Astrocyte (in vitro differentiated cells and primary cell): ENCODE measurements at regions not wholly inside any gene's neighbourhood (a gene's known extent, or its start where the extent isn't known, plus 50 kb on each side); places are given as distances from the start of the nearest gene placed in this dataset.

ENCODE experiments used
- DNase-seq: peaks from one replicate; pipeline ENCODE4 v3.0.0-alpha.2; 2010; ENCODE audit warnings: low read depth
- FAIRE-seq: peaks from 2 replicates; lab custom pipeline; 2011; peaks lifted over from hg19 to GRCh38; lab: Jason Lieb, UNC
- H2AFZ ChIP-seq: 2 replicates; pipeline ENCODE4 v1.6.0; 2012; ENCODE audit warnings: low read depth, low read length, inconsistent platforms
- H3K27ac ChIP-seq: 2 replicates; pipeline ENCODE4 v1.5.1; 2011; ENCODE audit warnings: low read depth, low read length, inconsistent platforms
- H3K27me3 ChIP-seq: 2 replicates; pipeline ENCODE4 v1.6.0; 2011; ENCODE audit warnings: low read length, inconsistent platforms; ENCODE audit not compliant: insufficient read depth
- H3K36me3 ChIP-seq: 2 replicates; pipeline ENCODE4 v1.5.1; 2011; ENCODE audit warnings: low read length, inconsistent platforms; ENCODE audit not compliant: insufficient read depth
- H3K4me1 ChIP-seq: 2 replicates; pipeline ENCODE4 v1.5.1; 2011; ENCODE audit warnings: low read length, inconsistent platforms; ENCODE audit not compliant: insufficient read depth
- H3K4me2 ChIP-seq: 2 replicates; pipeline ENCODE4 v1.6.0; 2012; ENCODE audit warnings: low read length, inconsistent platforms
- H3K4me3 ChIP-seq: 2 replicates; pipeline ENCODE4 v1.5.1; 2011; ENCODE audit warnings: low read depth, mild to moderate bottlenecking, low read length, inconsistent platforms; ENCODE audit not compliant: insufficient read depth
- H3K79me2 ChIP-seq: 2 replicates; pipeline ENCODE4 v1.6.0; 2012; ENCODE audit warnings: mild to moderate bottlenecking, low read length, inconsistent platforms; ENCODE audit not compliant: insufficient read depth
- H3K9ac ChIP-seq: 2 replicates; pipeline ENCODE4 v1.6.0; 2012; ENCODE audit warnings: mild to moderate bottlenecking, low read length, inconsistent platforms
- H3K9me3 ChIP-seq: 2 replicates; pipeline ENCODE4 v1.5.1; 2012; ENCODE audit warnings: low read depth, mild to moderate bottlenecking, low read length, inconsistent platforms; ENCODE audit not compliant: insufficient read depth
- H4K20me1 ChIP-seq: 2 replicates; pipeline ENCODE4 v1.6.0; 2012; ENCODE audit warnings: low read length, inconsistent platforms; ENCODE audit not compliant: insufficient read depth
- H3K27ac Mint-ChIP-seq: one replicate; pipeline ENCODE4 v1.8.0; 2021; ENCODE audit warnings: mild to moderate bottlenecking, mixed read lengths; ENCODE audit not compliant: unreplicated experiment
- H3K27me3 Mint-ChIP-seq: one replicate; pipeline ENCODE4 v1.8.0; 2021; ENCODE audit warnings: low read depth, mixed read lengths; ENCODE audit not compliant: unreplicated experiment
- H3K36me3 Mint-ChIP-seq: one replicate; pipeline ENCODE4 v1.8.0; 2021; ENCODE audit warnings: low read depth, mixed read lengths; ENCODE audit not compliant: unreplicated experiment
- H3K4me1 Mint-ChIP-seq: one replicate; pipeline ENCODE4 v1.8.0; 2021; ENCODE audit warnings: low read depth, mixed read lengths; ENCODE audit not compliant: unreplicated experiment
- H3K4me3 Mint-ChIP-seq: one replicate; pipeline ENCODE4 v1.8.0; 2021; ENCODE audit warnings: mild to moderate bottlenecking, moderate library complexity, mixed read lengths; ENCODE audit not compliant: unreplicated experiment
- H3K9me3 Mint-ChIP-seq: one replicate; pipeline ENCODE4 v1.8.0; 2021; ENCODE audit warnings: mild to moderate bottlenecking, mixed read lengths; ENCODE audit not compliant: unreplicated experiment
- CTCF ChIP-seq: IDR thresholded peaks from 2 replicates; pipeline ENCODE4 v1.5.1; 2011; ENCODE audit warnings: low read depth, mild to moderate bottlenecking, inconsistent platforms, low read length, moderate library complexity; ENCODE audit not compliant: insufficient read depth
- EZH2 ChIP-seq: IDR thresholded peaks from 2 replicates; pipeline ENCODE4 v1.6.1; 2012; ENCODE audit warnings: mild to moderate bottlenecking, low read length, inconsistent platforms; ENCODE audit not compliant: insufficient read depth

DNA sequence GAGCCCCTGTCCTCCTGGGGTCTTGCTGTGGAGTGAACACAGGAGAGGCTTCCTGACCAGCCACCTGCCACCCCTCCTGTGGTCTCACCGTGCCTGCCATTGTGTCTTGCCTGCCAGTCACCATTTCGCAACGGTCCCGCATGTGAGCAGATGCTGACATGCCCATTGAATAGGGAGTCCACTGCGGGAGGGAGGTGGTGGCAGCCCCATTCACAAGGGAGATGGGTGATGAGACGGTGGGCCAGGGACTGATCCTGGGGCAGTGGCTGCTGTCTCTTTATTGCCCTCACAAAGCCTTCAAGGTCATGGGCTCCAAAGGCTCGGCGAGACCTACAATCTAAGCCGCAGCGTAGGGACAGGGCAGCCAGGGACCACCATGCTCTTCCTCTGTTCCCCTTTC, 76.0 kb upstream of the NPTX2 start:
- no peaks in the 10 kb centered on the region for H3K9me3 ChIP-seq
- H3K4me1 Mint-ChIP-seq, result peaks cover 2% of the 10 kb centered on the region
- no peaks in the 10 kb centered on the region for H3K36me3 Mint-ChIP-seq

GRCh38 chr7:98539865-98540264, 77.2 kb upstream of the NPTX2 start:
- Mint-ChIP-seq H3K9me3 (peaks cover 11% of the 10 kb centered on the region), H3K4me3 (no peak overlapping the region), H3K27me3 (peaks cover 25% of the 10 kb centered on the region), H3K27ac (no peak overlapping the region), H3K4me1 (no peaks in the 10 kb centered on the region), H3K36me3 (no peaks in the 10 kb centered on the region)
- H3K9me3 ChIP-seq, result no peaks in the 10 kb centered on the region
- no peaks in the 10 kb centered on the region for H4K20me1 ChIP-seq
- H3K27ac ChIP-seq, result no peak overlapping the region
- DNase-seq (no peak), FAIRE-seq (no peak)
- no peaks in the 10 kb centered on the region for H3K27me3 ChIP-seq
- H3K79me2 ChIP-seq, result no peaks in the 10 kb centered on the region
- H3K9ac ChIP-seq, result no peak overlapping the region
- H3K4me1 ChIP-seq, result no peaks in the 10 kb centered on the region
- no peaks in the 10 kb centered on the region for H3K36me3 ChIP-seq
- no peak overlapping the region for H3K4me3 ChIP-seq
- no peak overlapping the region for H2AFZ ChIP-seq
- H3K4me2 ChIP-seq, result no peak overlapping the region
- TF ChIP-seq CTCF (no peak), EZH2 (no peak)

More for the DNA sequence above, 76.0 kb upstream of the NPTX2 start:
- H3K9ac ChIP-seq, result no peak overlapping the region
- Mint-ChIP-seq H3K9me3 (peaks cover 7% of the 10 kb centered on the region), H3K27me3 (peaks cover 22% of the 10 kb centered on the region), H3K4me3 (no peak overlapping the region), H3K27ac (no peak overlapping the region)
- no peak overlapping the region for H3K4me3 ChIP-seq
- DNase-seq (no peak), FAIRE-seq (no peak)
- no peaks in the 10 kb centered on the region for H3K79me2 ChIP-seq
- H3K27me3 ChIP-seq, result no peaks in the 10 kb centered on the region
- H3K27ac ChIP-seq, result no peak overlapping the region
- no peaks in the 10 kb centered on the region for H4K20me1 ChIP-seq
- no peaks in the 10 kb centered on the region for H3K4me1 ChIP-seq
- no peaks in the 10 kb centered on the region for H3K36me3 ChIP-seq
- H3K4me2 ChIP-seq, result no peak overlapping the region
- no peak overlapping the region for H2AFZ ChIP-seq
- TF ChIP-seq CTCF, result no peak
- no peak for TF ChIP-seq EZH2

DNA sequence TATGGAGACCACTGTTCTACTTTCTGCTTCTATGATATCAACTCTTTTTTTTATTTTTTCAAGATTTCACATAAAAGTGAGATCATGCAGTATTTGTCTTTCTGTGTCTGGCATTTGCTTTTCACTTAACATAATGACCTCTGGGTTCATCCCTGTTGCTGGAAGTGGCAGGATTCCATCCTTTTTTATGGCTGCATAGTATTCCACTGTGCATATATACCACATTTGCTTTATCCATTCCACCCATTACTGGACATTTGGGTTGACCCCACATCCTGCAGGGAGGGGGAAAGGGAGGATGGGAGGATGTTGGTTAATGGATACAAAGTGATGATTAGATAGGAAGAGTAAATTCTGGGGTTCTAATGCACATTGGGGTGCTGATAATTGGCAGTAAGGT, 80.3 kb upstream of the NPTX2 start:
- H3K4me1 ChIP-seq, result no peaks in the 10 kb centered on the region
- Mint-ChIP-seq H3K4me3 (no peak overlapping the region), H3K9me3 (peaks cover 14% of the 10 kb centered on the region), H3K4me1 (no peaks in the 10 kb centered on the region), H3K36me3 (no peaks in the 10 kb centered on the region), H3K27ac (no peak overlapping the region), H3K27me3 (peaks cover 23% of the 10 kb centered on the region)
- no peak overlapping the region for H2AFZ ChIP-seq
- H3K4me3 ChIP-seq, result no peak overlapping the region
- H3K4me2 ChIP-seq, result no peak overlapping the region
- H3K36me3 ChIP-seq, result no peaks in the 10 kb centered on the region
- H3K27ac ChIP-seq, result no peak overlapping the region
- no peaks in the 10 kb centered on the region for H4K20me1 ChIP-seq
- no peaks in the 10 kb centered on the region for H3K9me3 ChIP-seq
- FAIRE-seq, result no peak
- no peaks in the 10 kb centered on the region for H3K79me2 ChIP-seq
- TF ChIP-seq CTCF, result no peak
- TF ChIP-seq EZH2, result no peak
- no peak overlapping the region for H3K9ac ChIP-seq
- no peaks in the 10 kb centered on the region for H3K27me3 ChIP-seq
- no peak for DNase-seq
